IMR-90 (cell line): ENCODE measurements at regions not wholly inside any gene's neighbourhood (a gene's known extent, or its start where the extent isn't known, plus 50 kb on each side); places are given as distances from the start of the nearest gene placed in this dataset.

Experiments used
- ATAC-seq: fragments of 200-7000 bp; cut with Tn5 transposase; 2 replicates; pipeline ENCODE4 v1.9.1; 2020; ENCODE audit warnings: low read depth, mild to moderate bottlenecking, moderate library complexity
- BruUV-seq: library from RNA; stranded (reverse); fragments of 400-500 nt; replicated peaks from 2 replicates; lab custom pipeline; 2021; lab: Mats Ljungman, UMichigan
- CTCF ChIA-PET: fragments of 300-600 bp; formaldehyde crosslinking; extraction: SDS; loops from one replicate; lab custom pipeline; 2021; ENCODE audit warnings: antibody characterized with exemption; lab: Yijun Ruan, JAX
- POLR2A ChIA-PET: fragments of 300-600 bp; sonication (Branson Sonifier 250); formaldehyde crosslinking; loops from one replicate; lab custom pipeline; 2022; ENCODE audit warnings: antibody characterized with exemption; ENCODE audit not compliant: unreplicated experiment; lab: Charles Lee
- DNase-seq: peaks from one replicate; pipeline ENCODE4 v3.0.0; 2013
- H2AFZ ChIP-seq: replicated peaks from 2 replicates; pipeline ENCODE3; 2013; ENCODE audit warnings: low read length, mild to moderate bottlenecking; ENCODE audit not compliant: poor library complexity
- H2AK5ac ChIP-seq: 2 replicates; pipeline ENCODE4 v1.6.1; 2013; ENCODE audit warnings: low read depth, low read length, inconsistent platforms
- H2AK9ac ChIP-seq: replicated peaks from 2 replicates; pipeline ENCODE3; 2013; ENCODE audit warnings: mild to moderate bottlenecking, low read depth, low read length, moderate library complexity; ENCODE audit not compliant: poor library complexity
- H2BK120ac ChIP-seq: 2 replicates; pipeline ENCODE4 v1.6.1; 2013; ENCODE audit warnings: low read depth, low read length, inconsistent platforms
- H2BK15ac ChIP-seq: 3 replicates; pipeline ENCODE4 v1.6.1; 2013; ENCODE audit warnings: low read depth, low read length, inconsistent platforms
- H2BK20ac ChIP-seq: 2 replicates; pipeline ENCODE4 v1.6.1; 2013; ENCODE audit warnings: low read depth, mild to moderate bottlenecking, inconsistent platforms, low read length, moderate library complexity
- H2BK5ac ChIP-seq: 2 replicates; pipeline ENCODE4 v1.6.1; 2013; ENCODE audit warnings: mild to moderate bottlenecking, low read depth, low read length, inconsistent platforms; ENCODE audit not compliant: poor library complexity, severe bottlenecking
- H3K14ac ChIP-seq: replicated peaks from 2 replicates; pipeline ENCODE4 v1.6.1; 2013; ENCODE audit warnings: low read depth, low read length, inconsistent platforms
- H3K18ac ChIP-seq: 2 replicates; pipeline ENCODE4 v1.6.1; 2013; ENCODE audit warnings: low read depth, low read length, control low read depth
- H3K23ac ChIP-seq: 2 replicates; pipeline ENCODE4 v1.6.1; 2013; ENCODE audit warnings: low read depth, low read length, inconsistent platforms
- H3K27ac ChIP-seq: 2 replicates; pipeline ENCODE4 v1.5.1; 2013; ENCODE audit warnings: mild to moderate bottlenecking, control low read depth, low read length; ENCODE audit not compliant: insufficient read depth
- H3K27me3 ChIP-seq: 2 replicates; pipeline ENCODE4 v1.6.1; 2013; ENCODE audit warnings: low read length; ENCODE audit not compliant: control insufficient read depth, insufficient read depth
- H3K36me3 ChIP-seq: 2 replicates; pipeline ENCODE4 v1.6.1; 2013; ENCODE audit warnings: low read length, mixed read lengths; ENCODE audit not compliant: control insufficient read depth, insufficient read depth
- H3K4ac ChIP-seq: 2 replicates; pipeline ENCODE4 v1.6.1; 2013; ENCODE audit warnings: low read depth, low read length, inconsistent platforms
- H3K4me1 ChIP-seq: 2 replicates; pipeline ENCODE4 v1.6.1; 2013; ENCODE audit warnings: low read length, mixed read lengths; ENCODE audit not compliant: control insufficient read depth, insufficient read depth
- H3K4me2 ChIP-seq: 2 replicates; pipeline ENCODE4 v1.6.1; 2013; ENCODE audit warnings: low read depth, mild to moderate bottlenecking, control low read depth, low read length, moderate library complexity
- H3K4me3 ChIP-seq: 2 replicates; pipeline ENCODE4 v1.5.1; 2013; ENCODE audit warnings: low read depth, mild to moderate bottlenecking, control low read depth, low read length, moderate library complexity; ENCODE audit not compliant: insufficient read depth
- H3K56ac ChIP-seq: 2 replicates; pipeline ENCODE4 v1.6.1; 2013; ENCODE audit warnings: low read length, inconsistent platforms; ENCODE audit not compliant: insufficient read depth; ENCODE audit errors: extremely low read depth
- H3K79me1 ChIP-seq, 2 experiments: 2 replicates each; pipeline ENCODE4 v1.6.1; 2013; ENCODE audit warnings: low read length in 2 of 2, inconsistent platforms in 1 of 2, low read depth in 1 of 2
- H3K9ac ChIP-seq: 2 replicates; pipeline ENCODE4 v1.6.1; 2013; ENCODE audit warnings: low read depth, low read length, control low read depth
- H3K9me1 ChIP-seq: 2 replicates; pipeline ENCODE4 v1.6.1; 2013; ENCODE audit warnings: low read length, inconsistent platforms; ENCODE audit not compliant: insufficient read depth
- H3K9me3 ChIP-seq: 2 replicates; pipeline ENCODE4 v1.6.1; 2013; ENCODE audit warnings: low read length; ENCODE audit not compliant: control insufficient read depth, insufficient read depth
- H4K20me1 ChIP-seq: 2 replicates; pipeline ENCODE4 v1.6.1; 2013; ENCODE audit warnings: low read length, inconsistent platforms; ENCODE audit not compliant: insufficient read depth
- H4K5ac ChIP-seq: 2 replicates; pipeline ENCODE4 v1.6.1; 2013; ENCODE audit warnings: mild to moderate bottlenecking, low read depth, low read length, control low read depth
- H4K8ac ChIP-seq, 2 experiments: 2 replicates each; pipeline ENCODE4 v1.6.1; 2013; ENCODE audit warnings: low read depth in 2 of 2, low read length in 2 of 2, control low read depth in 1 of 2, inconsistent platforms in 1 of 2
- H4K91ac ChIP-seq: 2 replicates; pipeline ENCODE4 v1.6.1; 2013; ENCODE audit warnings: low read depth, low read length, inconsistent platforms; ENCODE audit not compliant: insufficient read depth
- CTCF ChIP-seq: conservative IDR thresholded peaks from 2 replicates; pipeline ENCODE4 v1.5.1; 2012; ENCODE audit warnings: mild to moderate bottlenecking, low read depth, low read length, improper control_type of control experiment
- MAFK ChIP-seq: IDR thresholded peaks from 2 replicates; pipeline ENCODE4 v1.6.1; 2012; ENCODE audit warnings: low read depth, low read length, improper control_type of control experiment
- MAZ ChIP-seq: IDR thresholded peaks from 2 replicates; pipeline ENCODE4 v1.6.1; 2012; ENCODE audit warnings: low read depth, mild to moderate bottlenecking, low read length, improper control_type of control experiment, moderate library complexity, borderline replicate concordance
- RCOR1 ChIP-seq: IDR thresholded peaks from 2 replicates; pipeline ENCODE4 v1.6.1; 2012; ENCODE audit warnings: mild to moderate bottlenecking, low read length, improper control_type of control experiment; ENCODE audit not compliant: insufficient replicate concordance
- SMC3 ChIP-seq: fragments of 150-350 bp; IDR thresholded peaks from 2 replicates; pipeline ENCODE4 v1.6.1; 2016; ENCODE audit warnings: low read depth, mild to moderate bottlenecking, antibody characterized with exemption, low read length, moderate library complexity
- USF2 ChIP-seq: fragments of 150-350 bp; IDR thresholded peaks from 2 replicates; pipeline ENCODE4 v1.6.1; 2017; ENCODE audit warnings: mild to moderate bottlenecking, antibody characterized with exemption, low read length, low read depth
- WGBS, 2 experiments: methylation state at CpG; one replicate each; pipeline versions ENCODE4 v1.1.5 to v1.1.7; 2013; ENCODE audit warnings: missing lambda C conversion rate in 2 of 2; ENCODE audit not compliant: insufficient read length in 1 of 2; ENCODE audit errors: extremely low coverage in 2 of 2; 5-methylcytosine and 5-hydroxymethylcytosine counted together
- dilution Hi-C: fragments of 300-500 bp; cut with HindIII; formaldehyde crosslinking; loops from one replicate; pipeline ENCODE4 v1.14.3; 2018; ENCODE audit warnings: low sequenced_read_pairs; ENCODE audit not compliant: unreplicated experiment
- in situ Hi-C: fragments of 300-500 bp; cut with MboI; formaldehyde crosslinking; loops from 3 replicates; pipeline ENCODE4 v1.14.3; 2019; ENCODE audit warnings: low sequenced_read_pairs, inconsistent platforms, mixed read lengths
- intact Hi-C: fragments of 100-400 bp; cut with micrococcal nuclease; formaldehyde crosslinking; loops from 2 replicates; pipeline ENCODE4 v1.10.0; 2022

- no TSS peak for BruUV-seq
- Histone ChIP-seq H3K4ac (no peak overlapping the region), H2AK5ac (no peak overlapping the region), H3K9ac (no peak overlapping the region), H3K4me3 (no peak overlapping the region), H2BK5ac (no peak overlapping the region), H4K8ac (no peak overlapping the region), H3K9me1 (no peaks in the 10 kb centered on the region), H4K91ac (no peak overlapping the region), H3K18ac (no peak overlapping the region), H3K4me1 (no peaks in the 10 kb centered on the region), H2AFZ (no peak overlapping the region), H3K4me2 (no peak overlapping the region), H2BK20ac (no peak overlapping the region), H3K36me3 (no peaks in the 10 kb centered on the region), H3K27ac (no peak overlapping the region), H3K9me3 (no peaks in the 10 kb centered on the region), H2AK9ac (no peak overlapping the region), H3K14ac (no peak overlapping the region), H3K56ac (no peak overlapping the region), H2BK15ac (no peak overlapping the region), H4K5ac (no peak overlapping the region), H2BK120ac (no peak overlapping the region), H3K23ac (no peak overlapping the region), H4K20me1 (no peaks in the 10 kb centered on the region), H3K27me3 (no peaks in the 10 kb centered on the region), H3K79me1 (no peaks in the 10 kb centered on the region)
- in situ Hi-C loops = no loop called here
- TF ChIP-seq RCOR1 (no peak), CTCF (no peak), USF2 (no peak), SMC3 (no peak), MAZ (no peak), MAFK (no peak)
- WGBS, 2 experiments = no CpG with 5 or more reads among the region's 4 CpGs
- DNase-seq = no peak
- ChIA-PET CTCF (no interaction called here), POLR2A (no interaction called here)
- dilution Hi-C loops = no loop called here
- no peak for ATAC-seq
- intact Hi-C loops = no loop called here
These were observed 1722.4 kb downstream of the PLA2G4A start for GRCh38 chr1:188551176-188551575.
